GM18517 (cell line): ENCODE measurements at regions not wholly inside any gene's neighbourhood (a gene's known extent, or its start where the extent isn't known, plus 50 kb on each side); places are given as distances from the start of the nearest gene placed in this dataset.

Experiments used
- ATAC-seq: cut with Tn5 transposase; IDR thresholded peaks from one replicate; pipeline ENCODE4 v1.9.1; 2021; ENCODE audit warnings: mild to moderate bottlenecking, moderate library complexity; ENCODE audit not compliant: unreplicated experiment

DNA sequence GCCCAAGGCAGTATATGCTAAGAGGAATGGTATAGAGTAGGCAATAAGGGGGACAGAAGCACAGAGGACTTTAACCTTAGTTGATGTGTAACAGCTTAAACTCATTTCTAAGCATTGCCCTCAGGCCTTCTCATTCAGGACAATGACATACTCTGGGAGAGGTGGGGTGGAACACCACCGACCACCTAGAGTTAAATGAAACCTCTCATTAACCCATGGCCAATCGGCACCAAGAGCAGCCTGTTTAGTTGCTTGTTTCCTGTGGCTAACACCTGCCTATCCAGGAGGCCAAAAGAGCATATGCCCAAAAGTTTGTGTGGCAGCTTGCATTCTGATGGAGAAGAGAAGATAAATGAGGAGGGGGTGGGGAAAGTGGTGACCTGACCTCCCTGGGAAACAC is 50.0 kb downstream of the PABIR2 start:
- no peak for ATAC-seq

DNA sequence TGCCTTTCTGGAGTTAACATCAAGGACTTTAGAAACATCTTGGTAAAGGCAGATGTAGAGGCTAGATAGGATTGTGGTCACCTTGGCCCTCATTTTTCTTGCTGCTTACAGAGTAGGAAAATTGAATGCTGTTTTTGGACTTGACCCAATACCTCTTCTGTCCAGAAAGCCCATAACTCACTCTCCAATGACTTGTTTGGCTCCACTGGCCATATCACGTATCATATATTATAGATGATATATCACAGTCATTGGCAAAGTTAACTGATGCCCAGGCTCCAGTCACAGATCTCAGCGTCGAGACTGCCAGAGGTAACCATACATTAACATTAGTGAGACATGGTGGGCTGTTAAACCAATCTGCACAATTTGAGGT is 50.6 kb downstream of the PABIR2 start:
- ATAC-seq = no peak

DNA sequence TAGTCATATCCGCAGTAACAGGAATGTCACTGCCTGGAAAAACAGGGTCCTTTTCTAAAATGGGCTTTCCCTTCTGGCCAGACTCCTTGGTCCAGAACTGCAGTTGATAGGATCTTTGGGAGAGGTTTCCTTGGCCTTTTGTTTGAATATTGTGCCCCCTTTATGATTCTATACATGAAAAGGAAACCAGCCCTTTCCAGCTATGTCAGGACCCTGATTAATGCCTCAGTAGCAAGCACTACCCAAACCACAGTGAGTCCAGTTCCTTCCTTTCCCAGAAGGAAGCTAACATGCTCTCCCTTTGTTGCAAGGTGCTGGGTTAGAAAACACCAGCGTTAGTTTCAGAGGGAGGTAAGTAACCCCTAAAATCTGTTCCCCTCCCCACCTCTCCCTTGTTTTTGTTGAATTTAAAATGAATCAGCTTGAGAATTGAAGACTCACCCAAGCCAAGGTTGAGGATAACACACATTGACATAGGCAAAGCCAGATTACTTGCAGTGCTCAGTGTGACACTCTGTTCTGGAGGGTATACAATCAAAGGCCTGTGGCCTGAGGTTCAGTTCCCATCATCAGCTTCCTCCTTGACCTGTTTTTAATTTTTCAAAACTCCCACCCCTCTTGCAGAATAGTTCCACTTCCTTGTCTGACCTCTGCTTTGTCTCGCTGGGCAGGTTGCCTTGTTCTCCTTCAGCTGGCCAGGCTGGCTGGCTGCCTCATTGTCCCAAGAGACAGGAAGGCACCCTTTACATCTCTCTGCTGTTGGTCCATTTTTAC is 51.2 kb downstream of the PABIR2 start:
- no peak for ATAC-seq

DNA sequence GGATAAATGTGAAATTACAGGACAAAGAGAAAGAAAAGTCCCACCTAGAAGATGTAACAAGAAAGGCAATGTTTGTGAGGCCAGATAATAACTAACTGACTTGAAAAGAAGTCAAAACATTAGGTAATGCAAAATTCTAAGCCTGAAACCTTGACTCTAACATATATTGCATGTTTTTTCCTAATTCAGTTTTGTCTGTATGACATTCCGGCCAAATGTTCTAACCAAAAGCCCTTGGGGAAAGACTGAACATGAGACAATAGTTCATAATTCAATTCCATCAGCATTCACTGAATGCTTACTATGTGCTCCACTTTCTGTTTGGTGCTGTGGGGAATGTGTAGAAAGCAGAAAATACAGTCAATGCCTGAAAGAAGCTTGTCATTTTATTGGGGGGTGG is 53.9 kb downstream of the PABIR2 start:
- no peak for ATAC-seq

DNA sequence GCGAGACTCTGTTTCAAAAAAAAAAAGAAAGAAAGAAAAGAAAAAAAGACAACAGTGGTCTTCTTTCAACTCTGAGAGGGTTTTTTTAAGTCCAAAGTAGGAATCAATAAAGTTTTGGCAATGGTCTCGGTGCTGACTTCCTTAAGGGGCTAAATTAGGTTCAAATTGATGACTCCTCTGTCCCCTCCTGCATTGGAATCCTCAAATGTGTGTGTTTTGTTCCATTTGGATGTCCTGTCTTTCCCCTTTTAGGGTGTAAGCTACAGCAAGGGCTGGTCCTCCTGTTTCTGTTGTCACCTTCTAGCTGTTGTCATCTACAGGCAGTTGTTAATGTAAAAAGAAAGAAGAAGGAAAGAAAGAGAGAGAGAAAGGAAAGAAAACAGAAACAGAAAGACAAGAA is 54.4 kb downstream of the PABIR2 start:
- ATAC-seq = no peak

DNA sequence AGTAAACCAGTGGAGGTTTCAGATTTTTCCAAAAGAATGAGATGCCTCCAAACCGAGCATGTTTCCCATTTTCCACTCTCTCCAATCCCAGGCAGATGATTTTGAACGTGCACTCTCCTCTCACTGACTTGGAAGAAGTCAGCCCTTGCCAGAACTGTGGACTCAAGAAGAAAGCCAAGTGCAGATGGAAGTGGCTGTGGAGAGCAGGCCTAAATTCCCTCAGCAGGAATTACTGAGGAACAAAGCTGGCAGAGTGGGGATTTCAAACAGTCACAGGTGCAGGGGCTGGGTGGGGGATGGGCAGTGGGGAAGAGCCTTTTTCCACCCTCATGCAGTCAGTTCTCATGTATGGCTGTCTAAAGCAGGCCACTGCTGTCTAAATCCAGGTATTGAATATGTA is 55.3 kb downstream of the PABIR2 start:
- no peak for ATAC-seq

DNA sequence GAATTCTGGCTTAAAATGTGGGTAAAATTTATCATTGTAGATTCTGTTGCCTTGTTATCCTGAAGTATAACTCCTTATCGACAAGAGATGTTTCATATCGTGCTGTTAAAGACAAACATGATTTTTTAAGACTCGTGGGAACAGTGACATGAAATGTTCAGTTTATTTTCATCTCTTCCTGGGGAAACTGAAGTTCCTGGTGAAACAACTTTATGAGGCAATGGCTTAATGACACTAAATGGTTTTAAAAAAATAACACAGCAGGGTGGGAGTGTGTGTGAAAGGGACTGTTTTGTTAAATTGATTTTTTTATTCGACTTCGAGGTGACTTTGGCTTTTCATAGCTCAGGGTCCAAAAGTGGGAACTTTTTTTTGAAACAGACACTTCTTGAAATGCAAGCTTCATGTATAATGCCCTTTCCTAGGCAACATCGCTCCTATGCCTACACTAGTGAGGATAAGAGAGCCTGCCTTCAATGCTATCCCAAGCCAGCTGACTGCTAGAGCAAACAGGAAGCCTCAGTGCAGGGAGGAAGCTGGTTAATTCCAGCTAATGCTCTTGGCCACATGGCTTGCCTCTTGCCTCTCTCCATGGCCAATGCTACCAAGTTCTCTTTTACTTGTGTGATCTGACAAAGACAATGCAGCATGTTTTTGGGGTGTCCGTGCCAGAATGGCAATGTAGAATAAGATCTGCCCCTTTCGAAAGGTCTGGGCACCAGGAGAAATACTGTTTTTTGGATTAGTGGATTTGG is 57.8 kb downstream of the PABIR2 start:
- no peak for ATAC-seq

DNA sequence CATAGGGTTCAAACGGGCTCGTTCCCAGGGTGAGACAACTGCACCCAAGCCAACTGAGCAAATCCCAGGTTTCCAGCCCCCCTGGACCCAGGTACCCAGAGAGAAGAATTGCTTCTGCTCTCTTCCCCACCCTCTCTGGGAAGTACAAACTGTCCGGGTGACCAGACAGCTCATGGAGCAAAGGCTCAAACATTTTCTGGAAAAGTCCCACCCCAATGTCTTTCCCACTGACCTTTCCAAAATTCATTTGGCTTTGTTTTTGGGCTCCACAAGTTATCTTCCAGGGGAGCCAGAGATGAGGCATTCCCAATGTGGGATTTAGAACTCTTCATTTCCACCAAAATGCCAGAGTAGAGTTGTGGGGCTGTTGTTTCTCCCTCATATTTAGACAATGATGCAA is 58.6 kb downstream of the PABIR2 start:
- ATAC-seq = no peak

DNA sequence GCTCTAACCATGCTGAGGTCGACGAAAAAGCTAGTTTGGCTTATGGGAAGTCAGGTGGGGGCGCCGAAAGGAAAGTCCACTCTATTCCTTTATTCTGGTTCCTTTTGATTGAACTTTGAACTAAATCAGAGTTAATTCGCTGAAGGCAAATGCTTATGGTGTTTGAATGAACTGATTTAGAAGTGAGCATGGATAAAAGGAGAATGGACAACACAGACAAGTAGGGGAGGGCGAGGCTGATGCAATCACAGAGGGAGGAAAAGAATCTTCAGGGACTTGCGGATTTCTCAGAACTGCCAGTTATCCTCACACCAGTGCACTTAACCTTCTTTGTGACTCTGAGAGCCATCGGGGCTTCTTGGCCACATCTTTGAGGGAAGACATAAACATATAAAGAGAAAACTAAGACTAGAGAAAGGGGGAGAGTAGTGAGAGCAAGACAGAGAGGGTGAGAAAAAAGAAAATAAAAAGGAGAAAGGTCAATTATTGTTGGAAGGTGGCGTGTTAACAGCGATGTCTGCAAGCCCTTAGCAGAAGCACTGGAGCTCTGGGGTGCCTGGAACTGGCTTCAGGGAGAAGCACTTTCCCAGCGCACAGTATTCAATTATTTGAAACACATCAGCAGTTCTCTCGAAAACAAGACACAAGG is 59.2 kb downstream of the PABIR2 start:
- ATAC-seq = no peak

DNA sequence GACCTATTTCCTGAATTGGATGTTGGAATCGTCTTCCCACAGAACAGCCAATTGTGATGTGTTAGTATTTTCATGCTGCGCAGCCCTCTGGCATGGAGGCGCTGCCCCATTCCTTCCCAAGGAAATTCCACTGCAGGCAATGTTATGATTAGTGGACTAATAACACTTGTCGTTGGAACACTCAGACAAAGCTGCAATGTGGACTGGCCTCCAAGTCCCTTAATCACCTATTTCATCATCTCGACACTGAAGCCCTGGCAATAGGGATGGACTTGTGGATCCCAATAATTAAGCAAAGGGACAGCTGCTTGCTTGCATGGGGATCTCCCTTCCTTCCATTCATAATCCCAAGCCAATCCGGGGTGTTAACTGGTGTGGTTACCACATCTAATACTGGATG is 59.9 kb downstream of the PABIR2 start:
- no peak for ATAC-seq

DNA sequence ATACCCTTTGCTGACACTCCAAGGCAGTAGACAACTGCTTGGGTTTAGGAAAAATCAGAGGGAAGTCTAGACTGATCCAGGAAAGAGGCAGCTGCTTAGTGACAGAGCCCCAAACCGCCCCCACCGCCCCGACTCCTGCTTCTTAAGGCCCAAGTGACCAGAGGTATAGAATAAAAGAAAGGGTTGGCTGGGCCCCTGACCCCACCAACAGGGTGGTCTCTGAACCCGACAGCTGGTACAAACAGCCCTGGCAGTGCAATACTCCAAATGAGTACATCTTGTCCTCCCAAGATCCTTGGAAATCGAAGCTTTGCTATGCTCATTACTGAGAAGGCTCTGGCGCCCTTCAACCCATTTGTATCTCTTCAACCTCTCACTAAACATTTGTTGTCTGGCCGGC is 60.6 kb downstream of the PABIR2 start:
- no peak for ATAC-seq

DNA sequence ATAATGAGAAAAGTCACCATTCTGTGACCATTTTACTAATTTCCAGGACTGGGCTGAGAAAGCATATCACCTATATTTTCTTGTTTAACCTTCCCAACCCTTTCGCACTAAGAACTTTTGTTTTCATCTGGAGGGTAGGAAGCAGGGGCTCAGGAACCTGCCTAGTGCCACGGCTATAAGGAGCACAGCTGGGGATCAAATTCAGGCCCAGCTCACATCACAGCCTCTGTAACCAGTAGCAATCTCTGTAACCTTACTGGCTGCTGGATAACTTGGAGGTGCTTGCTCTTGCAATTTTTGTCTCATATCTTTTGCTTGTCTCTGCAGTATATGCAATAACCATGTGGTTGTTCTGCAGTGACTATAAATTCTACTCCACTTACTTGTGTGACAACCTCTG is 62.0 kb downstream of the PABIR2 start:
- no peak for ATAC-seq

DNA sequence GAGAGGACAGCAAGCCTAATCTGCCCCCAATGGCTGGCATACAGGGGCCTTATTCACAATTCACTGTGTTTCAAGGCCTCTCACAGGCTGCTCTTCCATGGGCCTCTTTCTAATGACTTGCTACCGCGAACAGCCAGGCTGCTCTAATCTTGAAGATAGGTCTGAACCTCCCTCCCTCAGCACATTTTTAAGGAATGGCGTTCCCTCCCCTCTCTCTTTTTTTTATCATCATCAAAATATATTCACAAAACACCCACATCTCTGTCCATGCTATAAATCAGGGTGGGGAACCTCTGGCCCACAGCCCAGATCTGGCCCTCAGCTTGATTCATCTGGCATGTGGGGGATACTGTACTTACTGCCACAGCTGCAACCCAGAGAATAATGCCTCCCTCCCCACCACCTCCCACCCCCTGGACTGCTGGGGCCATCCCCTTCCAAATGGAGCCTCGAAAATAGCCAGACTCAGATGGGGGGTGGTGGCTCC is 62.5 kb downstream of the PABIR2 start:
- ATAC-seq = no peak

DNA sequence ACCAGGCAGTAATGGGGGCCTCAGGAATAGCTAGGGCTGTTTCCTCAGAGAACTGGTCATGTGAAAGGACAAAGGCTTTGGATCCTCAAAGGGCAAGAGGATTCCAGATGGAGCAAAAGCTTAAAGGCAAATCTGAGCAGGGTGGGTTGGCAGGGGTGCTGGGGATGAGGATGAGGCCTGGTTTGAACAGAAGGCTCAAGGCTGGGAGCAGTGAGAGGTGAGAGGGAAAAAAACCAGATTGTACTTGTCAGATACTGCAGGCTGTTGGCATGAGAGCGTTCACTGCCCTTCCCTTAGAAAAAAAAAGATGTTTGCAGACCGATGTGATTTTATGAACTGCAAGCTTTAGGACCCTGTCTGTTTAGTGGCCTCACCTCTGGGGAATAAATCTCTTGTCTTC is 63.4 kb downstream of the PABIR2 start:
- no peak for ATAC-seq

DNA sequence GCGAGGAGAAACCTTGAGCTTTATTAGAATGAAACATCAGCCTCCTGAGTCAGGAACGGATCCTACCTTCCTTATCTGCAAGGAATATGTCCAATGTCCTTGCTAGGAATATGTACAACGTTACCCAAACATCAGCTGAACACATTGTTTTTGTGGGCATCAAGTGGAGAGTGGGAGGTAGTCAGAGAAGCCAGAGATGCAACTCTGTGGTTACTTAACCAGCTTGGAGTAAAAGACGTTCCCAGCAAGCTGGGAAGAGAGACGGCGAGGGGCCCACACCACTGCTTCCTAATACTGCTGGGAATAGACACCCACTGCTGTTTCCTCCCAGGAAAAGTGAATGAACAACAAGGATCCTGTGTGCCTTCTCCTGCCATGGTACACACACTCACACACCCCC is 64.3 kb downstream of the PABIR2 start:
- ATAC-seq = no peak

DNA sequence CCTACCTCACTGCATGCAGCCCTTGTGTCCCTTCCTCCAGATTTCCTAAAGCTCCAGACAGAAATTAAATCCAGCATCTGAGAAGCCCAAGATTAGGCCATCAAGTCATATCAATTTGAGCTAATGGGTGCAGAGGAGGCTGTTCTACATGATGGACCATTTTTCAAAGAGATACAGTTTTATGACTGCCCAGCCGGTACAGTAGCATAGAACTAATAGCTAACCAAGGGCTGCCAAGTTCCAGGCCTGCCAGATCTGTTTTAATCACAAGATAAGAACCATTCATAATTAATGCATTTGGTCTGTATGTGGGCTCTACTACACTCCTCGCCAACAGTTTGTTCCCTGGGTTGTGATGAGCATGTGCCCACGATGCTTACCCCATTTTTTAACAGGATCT is 64.9 kb downstream of the PABIR2 start:
- no peak for ATAC-seq

DNA sequence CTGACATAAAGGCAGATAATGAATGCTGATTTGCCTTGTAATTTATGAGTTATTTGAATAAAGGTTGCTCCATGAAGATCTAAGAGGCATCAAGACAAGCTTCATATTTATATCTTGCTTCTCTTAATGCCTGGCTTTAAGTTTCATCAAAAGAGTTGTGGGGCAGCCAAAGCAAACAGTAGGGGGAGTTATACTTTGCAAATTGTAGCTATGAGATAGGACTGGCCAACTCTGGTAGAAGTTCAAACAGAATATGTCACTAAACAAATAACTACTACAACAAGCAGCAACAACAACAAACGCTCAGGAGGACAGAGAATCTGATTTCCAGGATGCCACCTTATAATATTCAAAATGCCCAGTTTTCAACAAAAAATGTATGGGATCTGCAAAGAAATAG is 69.1 kb upstream of the PLAC1 start:
- ATAC-seq = no peak

DNA sequence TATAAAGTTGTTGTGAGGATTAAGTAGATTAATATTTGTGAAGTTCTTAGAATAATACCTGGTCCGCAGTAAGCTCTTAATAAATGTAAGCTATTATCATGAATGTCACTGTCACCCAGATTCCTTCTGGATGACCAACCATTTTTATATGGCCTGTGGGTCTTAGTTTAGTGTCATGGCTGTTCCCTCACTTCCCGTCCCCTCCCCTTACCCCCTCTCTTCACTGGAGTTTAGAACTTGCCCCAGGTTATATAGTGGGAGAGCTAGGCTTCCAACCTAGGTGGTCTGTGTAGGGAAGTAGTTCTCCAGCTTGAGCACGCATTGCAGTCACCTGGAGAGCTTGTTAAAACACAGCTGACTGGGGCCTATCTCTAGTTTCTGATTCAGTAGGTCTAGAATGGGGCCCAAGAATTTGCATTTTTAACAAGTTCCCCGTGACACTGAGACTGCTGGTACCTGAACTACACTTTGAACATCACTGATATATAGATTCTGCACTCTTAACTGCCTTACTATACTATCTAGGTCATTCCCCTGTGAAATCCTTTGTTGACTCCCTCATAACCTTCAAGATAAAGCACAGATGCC is 66.9 kb upstream of the PLAC1 start:
- no peak for ATAC-seq

DNA sequence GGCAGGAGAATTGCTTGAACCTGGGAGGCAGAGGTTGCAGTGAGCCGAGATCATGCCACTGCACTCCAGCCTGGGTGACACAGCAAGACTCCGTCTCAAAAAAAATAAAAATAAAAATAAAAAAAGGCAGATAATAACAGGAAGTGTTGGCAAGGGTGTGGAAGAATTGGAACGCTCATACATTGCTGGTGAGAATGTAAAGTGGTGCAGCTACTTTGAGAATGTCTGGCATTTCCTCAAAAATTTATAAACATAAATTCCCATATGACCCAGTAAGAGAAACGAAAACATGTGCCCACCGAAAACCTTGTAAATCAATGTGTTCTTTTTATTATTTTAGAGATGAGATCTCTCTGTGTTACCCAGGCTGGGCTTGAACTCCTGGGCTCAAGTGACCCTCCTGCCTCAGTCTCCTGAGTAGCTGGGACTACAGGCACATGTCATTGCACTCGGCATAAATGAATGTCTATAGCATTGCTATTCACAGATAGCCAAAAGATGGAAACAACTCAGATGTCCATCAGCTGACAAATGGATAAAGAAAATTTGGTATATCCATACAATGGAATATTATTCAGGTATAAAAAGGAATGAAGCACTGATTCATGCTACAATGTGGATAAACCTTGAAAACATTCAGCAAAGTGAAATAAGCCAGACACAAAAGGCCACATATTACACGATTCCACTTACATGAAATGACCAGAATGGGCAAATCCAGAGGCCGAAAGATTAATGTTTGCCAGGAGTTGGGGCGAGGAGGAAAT is 63.7 kb upstream of the PLAC1 start:
- no peak for ATAC-seq

DNA sequence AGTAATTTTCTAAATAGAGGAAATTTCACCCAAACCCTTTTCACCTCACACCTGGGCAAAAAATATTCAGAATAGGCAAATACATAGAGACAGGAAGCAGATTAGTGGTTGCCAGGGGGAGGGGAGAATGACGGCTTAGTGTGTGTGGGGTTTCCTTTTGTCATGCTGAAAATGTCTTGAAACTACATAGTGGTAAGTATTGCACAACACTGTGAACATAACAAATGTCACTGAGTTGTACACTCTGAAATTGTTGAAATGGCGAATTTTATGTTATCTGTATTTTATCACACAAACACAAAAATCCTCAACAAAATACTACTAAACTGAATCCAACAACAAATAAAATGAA is 60.7 kb upstream of the PLAC1 start:
- peak; percentile 51 for ATAC-seq
